HEK293 (cell line): ENCODE measurements at regions not wholly inside any gene's neighbourhood (a gene's known extent, or its start where the extent isn't known, plus 50 kb on each side); places are given as distances from the start of the nearest gene placed in this dataset.

Experiments used
- CTCF ChIA-PET: fragments of 350-600 bp; formaldehyde crosslinking; extraction: SDS; loops from one replicate; lab custom pipeline; 2021; ENCODE audit warnings: antibody characterized with exemption; lab: Yijun Ruan, JAX
- POLR2A ChIA-PET: fragments of 300-600 bp; formaldehyde crosslinking; extraction: SDS; loops from one replicate; lab custom pipeline; 2020; ENCODE audit warnings: antibody characterized with exemption, inconsistent platforms; lab: Yijun Ruan, JAX
- H3K27ac ChIP-seq: fragments of 200-500 bp; sonication (Bioruptor generic); 2 replicates; pipeline ENCODE4 v1.5.1; 2014; ENCODE audit warnings: low read depth, low read length, control low read depth, inconsistent platforms; ENCODE audit errors: extremely low read depth
- H3K36me3 ChIP-seq, 2 experiments: fragments of 200-500 bp in 1 of 2; sonication (Bioruptor generic) in 1 of 2; 1 replicate in 1 of 2; 2 replicates in 1 of 2; pipeline ENCODE4 v1.5.1; 2014 to 2017; ENCODE audit warnings: inconsistent platforms in 2 of 2, low read length in 2 of 2; ENCODE audit not compliant: control insufficient read depth in 2 of 2, insufficient read depth in 1 of 2
- H3K4me1 ChIP-seq: fragments of 200-500 bp; sonication (Bioruptor generic); 2 replicates; pipeline ENCODE4 v1.5.1; 2014; ENCODE audit warnings: mild to moderate bottlenecking, low read length, inconsistent platforms; ENCODE audit not compliant: control insufficient read depth, insufficient read depth
- H3K4me3 ChIP-seq: 2 replicates; pipeline ENCODE4 v1.5.1; 2011; ENCODE audit warnings: low read depth, mild to moderate bottlenecking, control low read depth, low read length, moderate library complexity
- H3K9me3 ChIP-seq: fragments of 200-500 bp; sonication (Bioruptor generic); 2 replicates; pipeline ENCODE4 v1.5.1; 2014; ENCODE audit warnings: low read depth, low read length, inconsistent platforms; ENCODE audit not compliant: control insufficient read depth, insufficient read depth
- BCL6B ChIP-seq: fragments of 450-650 bp; formaldehyde crosslinking; IDR thresholded peaks from 2 replicates; pipeline ENCODE4 v1.5.1; 2017; ENCODE audit warnings: missing biosample characterization, missing genetic modification characterization
- ELK4 ChIP-seq: IDR thresholded peaks from 2 replicates; pipeline ENCODE4 v1.6.1; 2011; ENCODE audit warnings: mild to moderate bottlenecking, low read depth, low read length, borderline replicate concordance
- HOXD13 ChIP-seq: sonication (generic); formaldehyde crosslinking; IDR thresholded peaks from 2 replicates; pipeline ENCODE4 v1.8.0; 2022; ENCODE audit warnings: missing genetic modification reagents, borderline replicate concordance
- KLF10 ChIP-seq: fragments of 450-650 bp; IDR thresholded peaks from 2 replicates; pipeline ENCODE4 v1.5.1; 2018; ENCODE audit warnings: missing biosample characterization, mild to moderate bottlenecking, missing genetic modification characterization
- PATZ1 ChIP-seq: fragments of 450-650 bp; formaldehyde crosslinking; IDR thresholded peaks from 2 replicates; pipeline ENCODE4 v1.5.1; 2016; ENCODE audit warnings: missing biosample characterization, missing genetic modification characterization
- ZNF169 ChIP-seq: fragments of 450-650 bp; formaldehyde crosslinking; IDR thresholded peaks from 2 replicates; pipeline ENCODE4 v1.5.1; 2016; ENCODE audit warnings: missing biosample characterization, missing genetic modification characterization
- ZNF19 ChIP-seq: fragments of 450-650 bp; formaldehyde crosslinking; IDR thresholded peaks from 2 replicates; pipeline ENCODE4; 2016; ENCODE audit warnings: missing biosample characterization, missing genetic modification characterization, low read depth
- ZNF274 ChIP-seq, 2 experiments: fragments of 200-500 bp in 1 of 2; fragments of 450-650 bp in 1 of 2; sonication (Bioruptor generic) in 1 of 2; formaldehyde crosslinking in 1 of 2; IDR thresholded peaks; 2 replicates each; pipeline versions ENCODE4 v1.5.1 to v1.6.1; 2014 to 2016; ENCODE audit warnings: borderline replicate concordance in 1 of 2, inconsistent platforms in 1 of 2, low read length in 1 of 2, missing biosample characterization in 1 of 2, missing genetic modification characterization in 1 of 2
- ZNF48 ChIP-seq: fragments of 450-650 bp; formaldehyde crosslinking; IDR thresholded peaks from 2 replicates; pipeline ENCODE4 v1.5.1; 2016; ENCODE audit warnings: missing biosample characterization, missing genetic modification characterization
- ZNF610 ChIP-seq: fragments of 450-650 bp; formaldehyde crosslinking; IDR thresholded peaks from 2 replicates; pipeline ENCODE4 v1.5.1; 2016; ENCODE audit warnings: missing biosample characterization, missing genetic modification characterization, borderline replicate concordance
- ZNF707 ChIP-seq: fragments of 450-650 bp; formaldehyde crosslinking; IDR thresholded peaks from 2 replicates; pipeline ENCODE4 v1.5.1; 2016; ENCODE audit warnings: missing biosample characterization, missing genetic modification characterization
- ZNF785 ChIP-seq: fragments of 450-650 bp; formaldehyde crosslinking; IDR thresholded peaks from 2 replicates; pipeline ENCODE4 v1.5.1; 2016; ENCODE audit warnings: missing biosample characterization, missing genetic modification characterization
- ZNF792 ChIP-seq: fragments of 450-650 bp; formaldehyde crosslinking; IDR thresholded peaks from 2 replicates; pipeline ENCODE4 v1.5.1; 2016; ENCODE audit warnings: missing biosample characterization, missing genetic modification characterization
- TF ChIP-seq, protein P1 (sequence below): fragments of 450-650 bp; formaldehyde crosslinking; conservative IDR thresholded peaks from 2 replicates; pipeline ENCODE4 v1.5.1; 2016; ENCODE audit warnings: low read depth, missing biosample characterization, missing genetic modification characterization
- TF ChIP-seq, protein P2 (sequence below): fragments of 450-650 bp; formaldehyde crosslinking; IDR thresholded peaks from 2 replicates; pipeline ENCODE4 v1.5.1; 2016; ENCODE audit warnings: missing biosample characterization, missing genetic modification characterization

- TF ChIP-seq, protein P1, sequence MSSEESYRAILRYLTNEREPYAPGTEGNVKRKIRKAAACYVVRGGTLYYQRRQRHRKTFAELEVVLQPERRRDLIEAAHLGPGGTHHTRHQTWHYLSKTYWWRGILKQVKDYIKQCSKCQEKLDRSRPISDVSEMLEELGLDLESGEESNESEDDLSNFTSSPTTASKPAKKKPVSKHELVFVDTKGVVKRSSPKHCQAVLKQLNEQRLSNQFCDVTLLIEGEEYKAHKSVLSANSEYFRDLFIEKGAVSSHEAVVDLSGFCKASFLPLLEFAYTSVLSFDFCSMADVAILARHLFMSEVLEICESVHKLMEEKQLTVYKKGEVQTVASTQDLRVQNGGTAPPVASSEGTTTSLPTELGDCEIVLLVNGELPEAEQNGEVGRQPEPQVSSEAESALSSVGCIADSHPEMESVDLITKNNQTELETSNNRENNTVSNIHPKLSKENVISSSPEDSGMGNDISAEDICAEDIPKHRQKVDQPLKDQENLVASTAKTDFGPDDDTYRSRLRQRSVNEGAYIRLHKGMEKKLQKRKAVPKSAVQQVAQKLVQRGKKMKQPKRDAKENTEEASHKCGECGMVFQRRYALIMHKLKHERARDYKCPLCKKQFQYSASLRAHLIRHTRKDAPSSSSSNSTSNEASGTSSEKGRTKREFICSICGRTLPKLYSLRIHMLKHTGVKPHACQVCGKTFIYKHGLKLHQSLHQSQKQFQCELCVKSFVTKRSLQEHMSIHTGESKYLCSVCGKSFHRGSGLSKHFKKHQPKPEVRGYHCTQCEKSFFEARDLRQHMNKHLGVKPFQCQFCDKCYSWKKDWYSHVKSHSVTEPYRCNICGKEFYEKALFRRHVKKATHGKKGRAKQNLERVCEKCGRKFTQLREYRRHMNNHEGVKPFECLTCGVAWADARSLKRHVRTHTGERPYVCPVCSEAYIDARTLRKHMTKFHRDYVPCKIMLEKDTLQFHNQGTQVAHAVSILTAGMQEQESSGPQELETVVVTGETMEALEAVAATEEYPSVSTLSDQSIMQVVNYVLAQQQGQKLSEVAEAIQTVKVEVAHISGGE (tag by site-specific recombination): no peak
- TF ChIP-seq ELK4 (no peak), ZNF792 (no peak), ZNF169 (no peak), ZNF19 (tag by site-specific recombination) (no peak), HOXD13 (CRISPR knock-in tag) (no peak), KLF10 (no peak), PATZ1 (tag by site-specific recombination) (no peak), BCL6B (tag by site-specific recombination) (no peak)
- TF ChIP-seq, protein P2, sequence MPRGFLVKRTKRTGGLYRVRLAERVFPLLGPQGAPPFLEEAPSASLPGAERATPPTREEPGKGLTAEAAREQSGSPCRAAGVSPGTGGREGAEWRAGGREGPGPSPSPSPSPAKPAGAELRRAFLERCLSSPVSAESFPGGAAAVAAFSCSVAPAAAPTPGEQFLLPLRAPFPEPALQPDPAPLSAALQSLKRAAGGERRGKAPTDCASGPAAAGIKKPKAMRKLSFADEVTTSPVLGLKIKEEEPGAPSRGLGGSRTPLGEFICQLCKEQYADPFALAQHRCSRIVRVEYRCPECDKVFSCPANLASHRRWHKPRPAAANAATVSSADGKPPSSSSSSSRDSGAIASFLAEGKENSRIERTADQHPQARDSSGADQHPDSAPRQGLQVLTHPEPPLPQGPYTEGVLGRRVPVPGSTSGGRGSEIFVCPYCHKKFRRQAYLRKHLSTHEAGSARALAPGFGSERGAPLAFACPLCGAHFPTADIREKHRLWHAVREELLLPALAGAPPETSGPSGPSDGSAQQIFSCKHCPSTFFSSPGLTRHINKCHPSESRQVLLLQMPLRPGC (tag by site-specific recombination): no peak
- TF ChIP-seq, all 188 proteins: peak for 0
These were observed 684.6 kb downstream of the RFPL4B start (continued) for GRCh38 chr6:113031591-113032238.

- ChIA-PET CTCF (interaction anchor here (0.6 to 0.7 kb wide), 3 partner anchors 12 to 515 kb away, joined by 3 to 4 read pairs (median 3); no protein-coding TSS in a partner anchor), POLR2A (no interaction called here)
- Histone ChIP-seq H3K4me3 (no peak overlapping the region), H3K27ac (no peak overlapping the region)
- no peak for TF ChIP-seq ZNF274 (IDR thresholded peaks at IDR 0.05; ENCODE audit: low read length)
- TF ChIP-seq ZNF274 (tag by site-specific recombination; IDR thresholded peaks at IDR 0.05; ENCODE audit: borderline replicate concordance): no peak
- no peak for TF ChIP-seq ZNF610
- TF ChIP-seq ZNF785: no peak
- no peak for TF ChIP-seq ZNF48 (tag by site-specific recombination)
- no peak for TF ChIP-seq ZNF707 (tag by site-specific recombination)
- TF ChIP-seq, all 188 proteins: peak for 0
- Histone ChIP-seq H3K9me3 (no peaks in the 10 kb centered on the region), H3K4me1 (no peaks in the 10 kb centered on the region), H3K36me3 (no peaks in the 10 kb centered on the region)
These were observed 691.9 kb downstream of the RFPL4B start for GRCh38 chr6:113039005-113039404.
